ENCODE measurements at regions not wholly inside any gene's neighbourhood (a gene's known extent, or its start where the extent isn't known, plus 50 kb on each side); places are given as distances from the start of the nearest gene placed in this dataset.

GRCh38 chrX:134173541-134174272, 63.3 kb upstream of the CCDC160 start:
- TF ChIP-seq E2F5 (CRISPR knock-in tag; IDR thresholded peaks at IDR 0.05) (peak; percentile 73), PREB (CRISPR knock-in tag; IDR thresholded peaks at IDR 0.05; ENCODE audit: borderline replicate concordance) (no peak), ZNF532 (CRISPR knock-in tag; IDR thresholded peaks at IDR 0.05; ENCODE audit: borderline replicate concordance) (no peak), ZBTB21 (CRISPR knock-in tag; IDR thresholded peaks at IDR 0.05; ENCODE audit: borderline replicate concordance) (no peak), USF2 (CRISPR knock-in tag; IDR thresholded peaks at IDR 0.05) (peak; percentile 71), RELA (CRISPR knock-in tag; IDR thresholded peaks at IDR 0.05; ENCODE audit: borderline replicate concordance) (no peak), E2F1 (CRISPR knock-in tag; IDR thresholded peaks at IDR 0.05) (0 out of 2 replicates have a peak, but pooled peaks have one; percentile 34), USF1 (CRISPR knock-in tag; IDR thresholded peaks at IDR 0.05) (peak; percentile 59; the same call in 1 of the 2 replicates), IRF2 (CRISPR knock-in tag; IDR thresholded peaks at IDR 0.05; ENCODE audit: borderline replicate concordance, low read depth) (no peak), SMAD4 (CRISPR knock-in tag; IDR thresholded peaks at IDR 0.05) (no peak), HMGA2 (CRISPR knock-in tag; IDR thresholded peaks at IDR 0.05) (no peak), ZNF396 (CRISPR knock-in tag; IDR thresholded peaks at IDR 0.05; ENCODE audit: borderline replicate concordance) (no peak)
- ATAC-seq, result peak; percentile 44
- DNase-seq (ENCODE audit: low spot score), result peak; percentile 36
- H3K9me3 Mint-ChIP-seq, result no peaks in the 10 kb centered on the region
- ChIA-PET POLR2A (interaction anchor here (0.7 kb wide), 1 partner anchor 13 kb away, joined by 3 read pairs; no protein-coding TSS in a partner anchor), CTCF (interaction anchor here (0.6 to 1.9 kb wide), 4 partner anchors 13 to 381 kb away, joined by 3 to 9 read pairs (median 3); no protein-coding TSS in a partner anchor)
- H3K27ac Mint-ChIP-seq, result peak overlapping the region; percentile 97
- H3K4me1 Mint-ChIP-seq, result peaks cover 46% of the 10 kb centered on the region
- peak overlapping the region; percentile 94 for H3K4me3 Mint-ChIP-seq
- peaks cover 32% of the 10 kb centered on the region for H3K36me3 Mint-ChIP-seq
- H3K27me3 Mint-ChIP-seq (ENCODE audit: low read depth), result no peaks in the 10 kb centered on the region

GRCh38 chrX:134174273-134174660, 62.7 kb upstream of the CCDC160 start:
- ChIA-PET POLR2A (interaction anchor here (0.7 kb wide), 2 partner anchors 13 to 31 kb away, joined by 3 read pairs; no protein-coding TSS in a partner anchor), CTCF (interaction anchor here (0.6 to 1.9 kb wide), 4 partner anchors 13 to 382 kb away, joined by 3 to 9 read pairs (median 3); no protein-coding TSS in a partner anchor)
- ATAC-seq, result no peak
- Mint-ChIP-seq H3K4me3 (peak overlapping the region; percentile 94), H3K27ac (peak overlapping the region; percentile 97), H3K4me1 (peaks cover 52% of the 10 kb centered on the region), H3K9me3 (no peaks in the 10 kb centered on the region), H3K36me3 (peaks cover 28% of the 10 kb centered on the region), H3K27me3 (ENCODE audit: low read depth) (no peaks in the 10 kb centered on the region)
- no peak for DNase-seq (ENCODE audit: low spot score)
- no peak for TF ChIP-seq ZNF263 (CRISPR knock-in tag; IDR thresholded peaks at IDR 0.05; ENCODE audit: low read depth)
- TF ChIP-seq ATF6 (CRISPR knock-in tag; IDR thresholded peaks at IDR 0.05), result no peak
- TF ChIP-seq NFATC4 (CRISPR knock-in tag; IDR thresholded peaks at IDR 0.05), result no peak
- no peak for TF ChIP-seq ZNF425 (CRISPR knock-in tag; conservative IDR thresholded peaks at IDR 0.05)
- TF ChIP-seq ZNF512 (CRISPR knock-in tag; IDR thresholded peaks at IDR 0.05; ENCODE audit: borderline replicate concordance), result no peak

All from WTC11 (cell line).